K562 (cell line): ENCODE measurements at regions not wholly inside any gene's neighbourhood (a gene's known extent, or its start where the extent isn't known, plus 50 kb on each side); places are given as distances from the start of the nearest gene placed in this dataset.

Source experiments
- ATAC-seq: fragments of 200-7000 bp; cut with Tn5 transposase; 3 replicates; pipeline ENCODE4 v1.9.1; 2020; ENCODE audit warnings: moderate library complexity
- BruUV-seq: library from RNA; stranded (reverse); fragments of 400-500 nt; replicated peaks from 2 replicates; lab custom pipeline; 2021; lab: Mats Ljungman, UMichigan
- CTCF ChIA-PET: fragments of 300-600 bp; formaldehyde crosslinking; extraction: SDS; loops from one replicate; lab custom pipeline; 2021; ENCODE audit warnings: low intra/inter-chr PET ratio; lab: Yijun Ruan, JAX
- POLR2A ChIA-PET: fragments of 300-600, 350-650 bp; sonication (Branson Sonifier 250); formaldehyde crosslinking; extraction: SDS; loops from one replicate; lab custom pipeline; 2021; ENCODE audit warnings: antibody characterized with exemption, inconsistent platforms; lab: Yijun Ruan, JAX
- DNase-seq, 4 experiments: peaks; one replicate each; pipeline versions ENCODE4 v3.0.0 to v3.0.0-alpha.2; 2011 to 2018; ENCODE audit warnings: low spot score in 3 of 4, mixed read lengths in 3 of 4; ENCODE audit errors: extremely low read depth in 1 of 4
- FAIRE-seq: peaks from 2 replicates; lab custom pipeline; 2011; peaks lifted over from hg19 to GRCh38; lab: Jason Lieb, UNC
- H2AFZ ChIP-seq: 2 replicates; pipeline ENCODE4 v1.6.0; 2011; ENCODE audit warnings: low read depth, low read length, control low read depth, inconsistent platforms
- H3K27ac ChIP-seq: fragments of 200-600 bp; 3 replicates; pipeline ENCODE4 v1.8.0; 2011; ENCODE audit warnings: low read depth, mild to moderate bottlenecking, control low read depth, inconsistent platforms, low read length, moderate library complexity, mixed read lengths; ENCODE audit errors: extremely low read depth
- H3K27me3 ChIP-seq, 2 experiments: fragments of 300-600 bp in 1 of 2; 2 replicates in 1 of 2; 3 replicates in 1 of 2; pipeline versions ENCODE4 v1.6.0 to v1.8.0; 2011; ENCODE audit warnings: inconsistent platforms in 2 of 2, low read length in 2 of 2, mild to moderate bottlenecking in 1 of 2, mixed read lengths in 1 of 2, moderate library complexity in 1 of 2; ENCODE audit not compliant: control insufficient read depth in 2 of 2, insufficient read depth in 2 of 2
- H3K36me3 ChIP-seq: fragments of 300-600 bp; 3 replicates; pipeline ENCODE4 v1.8.0; 2011; ENCODE audit warnings: mild to moderate bottlenecking, low read length, inconsistent platforms; ENCODE audit not compliant: control insufficient read depth, insufficient read depth
- H3K4me1 ChIP-seq, 2 experiments: fragments of 200-600 bp in 1 of 2; replicated peaks in 1 of 2; 2 replicates in 1 of 2; 3 replicates in 1 of 2; pipeline versions ENCODE4 v1.5.1 to v1.8.0; 2011; ENCODE audit warnings: inconsistent platforms in 2 of 2, low read length in 2 of 2, mild to moderate bottlenecking in 1 of 2, mixed read lengths in 1 of 2, moderate library complexity in 1 of 2; ENCODE audit not compliant: control insufficient read depth in 2 of 2, insufficient read depth in 2 of 2
- H3K4me2 ChIP-seq: 2 replicates; pipeline ENCODE4 v1.6.1; 2011; ENCODE audit warnings: low read length, control low read depth, inconsistent platforms, mixed read lengths; ENCODE audit not compliant: insufficient read depth
- H3K4me3 ChIP-seq: fragments of 200-600 bp; sonication (generic), shearing (Covaris generic); 2 replicates; pipeline ENCODE4 v1.5.1; 2016; ENCODE audit warnings: control low read depth, inconsistent platforms
- H3K79me2 ChIP-seq: fragments of 200-600 bp; 3 replicates; pipeline ENCODE4 v1.8.0; 2011; ENCODE audit warnings: low read length, inconsistent platforms; ENCODE audit not compliant: control insufficient read depth, insufficient read depth
- H3K9ac ChIP-seq, 2 experiments: 2 replicates each; pipeline versions ENCODE4 v1.6.0 to v1.6.1; 2011; ENCODE audit warnings: low read depth in 2 of 2, low read length in 2 of 2, control low read depth in 1 of 2, inconsistent platforms in 1 of 2, mild to moderate bottlenecking in 1 of 2, mixed read lengths in 1 of 2; ENCODE audit not compliant: insufficient read depth in 1 of 2
- H3K9me1 ChIP-seq: one replicate; pipeline ENCODE4 v1.6.0; 2011; ENCODE audit warnings: inconsistent platforms, mild to moderate bottlenecking, low read length, moderate library complexity; ENCODE audit not compliant: control insufficient read depth, insufficient read depth
- H3K9me3 ChIP-seq: replicated peaks from 2 replicates; pipeline ENCODE4 v1.5.1; 2011; ENCODE audit warnings: low read depth, low read length, inconsistent platforms; ENCODE audit not compliant: control insufficient read depth, insufficient read depth
- H4K20me1 ChIP-seq: replicated peaks from 2 replicates; pipeline ENCODE4 v1.6.1; 2011; ENCODE audit warnings: low read length, inconsistent platforms, mixed read lengths; ENCODE audit not compliant: control insufficient read depth, insufficient read depth
- WGBS: fragments of 100-300 bp; shearing (Covaris generic); methylation state at CpG from one replicate; pipeline ENCODE4 v1.1.6; 2016; ENCODE audit warnings: low coverage, mixed read lengths; ENCODE audit not compliant: insufficient coverage; ENCODE audit errors: missing lambda C conversion rate; 5-methylcytosine and 5-hydroxymethylcytosine counted together
- in situ Hi-C: fragments of 300-500 bp; cut with MboI; formaldehyde crosslinking; loops from 4 replicates; pipeline ENCODE4 v1.15.0; 2018; ENCODE audit warnings: inconsistent platforms, mixed read lengths
- intact Hi-C: fragments of 100-400 bp; cut with micrococcal nuclease; formaldehyde crosslinking; loops from 2 replicates; pipeline ENCODE4 v1.14.2; 2022
- TF ChIP-seq, protein P1 (sequence below), 2 experiments: IDR thresholded peaks; 2 replicates each; pipeline ENCODE4 v1.6.1; 2012; ENCODE audit warnings: improper control_type of control experiment in 2 of 2, low read depth in 2 of 2, low read length in 2 of 2, borderline replicate concordance in 1 of 2
- TF ChIP-seq, protein P2 (sequence below), 2 experiments: fragments of 450-650 bp; formaldehyde crosslinking in 1 of 2; IDR thresholded peaks; 2 replicates each; pipeline versions ENCODE4 v1.4.0 to v1.6.1; 2014 to 2020; ENCODE audit warnings: mild to moderate bottlenecking in 2 of 2, borderline replicate concordance in 1 of 2, low read depth in 1 of 2

DNA sequence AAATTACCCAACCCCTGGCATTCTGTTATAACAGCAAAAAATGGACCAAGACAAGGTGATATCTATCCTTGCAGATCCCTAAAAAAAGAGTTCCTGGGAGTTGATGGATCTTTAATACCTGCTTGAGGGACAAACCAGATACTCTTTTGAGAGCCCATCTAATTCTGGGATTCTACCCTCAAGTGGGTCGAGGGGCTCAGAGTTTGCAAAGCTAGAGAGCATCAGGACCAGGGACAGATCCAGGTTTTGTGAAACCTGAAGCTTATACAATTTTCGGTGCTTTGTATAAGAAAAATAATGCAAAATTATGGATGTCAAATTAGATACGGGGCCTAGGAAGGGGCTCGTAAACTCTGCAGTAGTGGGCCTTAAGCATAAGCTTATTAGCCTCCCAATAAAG lies 130.5 kb upstream of the CRHR1 start:
- Histone ChIP-seq H3K36me3 (no peaks in the 10 kb centered on the region), H3K4me2 (no peak overlapping the region), H3K4me1 (no peaks in the 10 kb centered on the region), H3K9me1 (no peaks in the 10 kb centered on the region), H4K20me1 (0 out of 2 replicates have a peak, but pooled peaks cover 4% of the 10 kb centered on the region), H3K9ac (no peak overlapping the region), H3K27me3 (peaks cover 12 to 58% of the 10 kb centered on the region in 2 experiments; a peak in 4 of 5 replicates), H3K79me2 (no peaks in the 10 kb centered on the region), H3K4me3 (no peak overlapping the region), H3K9me3 (no peaks in the 10 kb centered on the region), H2AFZ (no peak overlapping the region), H3K27ac (no peak overlapping the region)
- WGBS: 0% methylated on average over 4 of the region's 4 CpGs
- in situ Hi-C loops: no loop called here
- no peak for ATAC-seq
- intact Hi-C loops: no loop called here
- ChIA-PET POLR2A (no interaction called here), CTCF (no interaction called here)
- FAIRE-seq: no peak
- TF ChIP-seq, protein P1, sequence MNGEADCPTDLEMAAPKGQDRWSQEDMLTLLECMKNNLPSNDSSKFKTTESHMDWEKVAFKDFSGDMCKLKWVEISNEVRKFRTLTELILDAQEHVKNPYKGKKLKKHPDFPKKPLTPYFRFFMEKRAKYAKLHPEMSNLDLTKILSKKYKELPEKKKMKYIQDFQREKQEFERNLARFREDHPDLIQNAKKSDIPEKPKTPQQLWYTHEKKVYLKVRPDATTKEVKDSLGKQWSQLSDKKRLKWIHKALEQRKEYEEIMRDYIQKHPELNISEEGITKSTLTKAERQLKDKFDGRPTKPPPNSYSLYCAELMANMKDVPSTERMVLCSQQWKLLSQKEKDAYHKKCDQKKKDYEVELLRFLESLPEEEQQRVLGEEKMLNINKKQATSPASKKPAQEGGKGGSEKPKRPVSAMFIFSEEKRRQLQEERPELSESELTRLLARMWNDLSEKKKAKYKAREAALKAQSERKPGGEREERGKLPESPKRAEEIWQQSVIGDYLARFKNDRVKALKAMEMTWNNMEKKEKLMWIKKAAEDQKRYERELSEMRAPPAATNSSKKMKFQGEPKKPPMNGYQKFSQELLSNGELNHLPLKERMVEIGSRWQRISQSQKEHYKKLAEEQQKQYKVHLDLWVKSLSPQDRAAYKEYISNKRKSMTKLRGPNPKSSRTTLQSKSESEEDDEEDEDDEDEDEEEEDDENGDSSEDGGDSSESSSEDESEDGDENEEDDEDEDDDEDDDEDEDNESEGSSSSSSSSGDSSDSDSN (IDR thresholded peaks at IDR 0.05; ENCODE audit: borderline replicate concordance in 1 of 2, low read depth in 2 of 2, low read length in 2 of 2): no peak
- TF ChIP-seq, protein P2, sequence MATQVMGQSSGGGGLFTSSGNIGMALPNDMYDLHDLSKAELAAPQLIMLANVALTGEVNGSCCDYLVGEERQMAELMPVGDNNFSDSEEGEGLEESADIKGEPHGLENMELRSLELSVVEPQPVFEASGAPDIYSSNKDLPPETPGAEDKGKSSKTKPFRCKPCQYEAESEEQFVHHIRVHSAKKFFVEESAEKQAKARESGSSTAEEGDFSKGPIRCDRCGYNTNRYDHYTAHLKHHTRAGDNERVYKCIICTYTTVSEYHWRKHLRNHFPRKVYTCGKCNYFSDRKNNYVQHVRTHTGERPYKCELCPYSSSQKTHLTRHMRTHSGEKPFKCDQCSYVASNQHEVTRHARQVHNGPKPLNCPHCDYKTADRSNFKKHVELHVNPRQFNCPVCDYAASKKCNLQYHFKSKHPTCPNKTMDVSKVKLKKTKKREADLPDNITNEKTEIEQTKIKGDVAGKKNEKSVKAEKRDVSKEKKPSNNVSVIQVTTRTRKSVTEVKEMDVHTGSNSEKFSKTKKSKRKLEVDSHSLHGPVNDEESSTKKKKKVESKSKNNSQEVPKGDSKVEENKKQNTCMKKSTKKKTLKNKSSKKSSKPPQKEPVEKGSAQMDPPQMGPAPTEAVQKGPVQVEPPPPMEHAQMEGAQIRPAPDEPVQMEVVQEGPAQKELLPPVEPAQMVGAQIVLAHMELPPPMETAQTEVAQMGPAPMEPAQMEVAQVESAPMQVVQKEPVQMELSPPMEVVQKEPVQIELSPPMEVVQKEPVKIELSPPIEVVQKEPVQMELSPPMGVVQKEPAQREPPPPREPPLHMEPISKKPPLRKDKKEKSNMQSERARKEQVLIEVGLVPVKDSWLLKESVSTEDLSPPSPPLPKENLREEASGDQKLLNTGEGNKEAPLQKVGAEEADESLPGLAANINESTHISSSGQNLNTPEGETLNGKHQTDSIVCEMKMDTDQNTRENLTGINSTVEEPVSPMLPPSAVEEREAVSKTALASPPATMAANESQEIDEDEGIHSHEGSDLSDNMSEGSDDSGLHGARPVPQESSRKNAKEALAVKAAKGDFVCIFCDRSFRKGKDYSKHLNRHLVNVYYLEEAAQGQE (IDR thresholded peaks at IDR 0.05; ENCODE audit: borderline replicate concordance): peak; percentile 82
- TF ChIP-seq, protein P2 (CRISPR knock-in tag; IDR thresholded peaks at IDR 0.05; ENCODE audit: low read depth): no peak
- no peak for DNase-seq
- BruUV-seq: no TSS peak
